HCT116 (cell line): ENCODE measurements at regions not wholly inside any gene's neighbourhood (a gene's known extent, or its start where the extent isn't known, plus 50 kb on each side); places are given as distances from the start of the nearest gene placed in this dataset.
"Not testable (repeated sequence)": the region's sequence is repeated elsewhere in the genome, so short reads cannot be mapped to it uniquely, and the experiment has no call there.

Source experiments
- ATAC-seq: fragments of 200-7000 bp; cut with Tn5 transposase; 2 replicates; pipeline ENCODE4 v1.9.1; 2020; ENCODE audit warnings: mild to moderate bottlenecking, moderate library complexity
- BruUV-seq: library from RNA; stranded (reverse); fragments of 400-500 nt; replicated peaks from 2 replicates; lab custom pipeline; 2021; lab: Mats Ljungman, UMichigan
- CTCF ChIA-PET: fragments of 300-600 bp; sonication (Branson Sonifier 250); formaldehyde crosslinking; loops from one replicate; lab custom pipeline; 2021; ENCODE audit warnings: antibody characterized with exemption; lab: Charles Lee
- POLR2A ChIA-PET: fragments of 300-600, 350-600 bp; sonication (Branson Sonifier 250); formaldehyde crosslinking; loops from one replicate; lab custom pipeline; 2021; ENCODE audit warnings: antibody characterized with exemption; lab: Charles Lee
- RAD21 ChIA-PET, 2 experiments: fragments of 300-600 bp; sonication (Branson Sonifier 250); formaldehyde crosslinking; loops; one replicate each; lab custom pipeline; 2023; ENCODE audit warnings: low total read pairs in 2 of 2; ENCODE audit not compliant: uncharacterized antibody in 2 of 2, unreplicated experiment in 2 of 2, low non-redundant PET in 1 of 2; lab: Charles Lee
- DNase-seq: peaks from one replicate; pipeline ENCODE4 v3.0.0-alpha.2; 2010; ENCODE audit warnings: low read depth, low spot score
- H2AFZ ChIP-seq: fragments of 200-600 bp; shearing (Covaris generic), sonication (generic); 2 replicates; pipeline ENCODE4 v1.6.1; 2017; ENCODE audit warnings: low read depth, mixed run types, mixed read lengths, antibody characterized with exemption, low read length; ENCODE audit not compliant: poor library complexity, severe bottlenecking
- H3K27ac ChIP-seq: 2 replicates; pipeline ENCODE4 v1.5.1; 2012; ENCODE audit warnings: low read depth, low read length
- H3K27me3 ChIP-seq: fragments of 200-600 bp; sonication (generic); 2 replicates; pipeline ENCODE4 v1.6.1; 2016; ENCODE audit warnings: mixed run types, low read length, mixed read lengths; ENCODE audit not compliant: insufficient read depth
- H3K36me3 ChIP-seq, 2 experiments: fragments of 200-500 bp in 1 of 2; fragments of 200-600 bp in 1 of 2; sonication (Bioruptor generic) in 1 of 2; sonication (generic) in 1 of 2; 2 replicates each; pipeline versions ENCODE4 v1.5.1 to v1.6.1; 2014 to 2016; ENCODE audit warnings: low read length in 2 of 2, inconsistent platforms in 1 of 2, mixed read lengths in 1 of 2, mixed run types in 1 of 2; ENCODE audit not compliant: insufficient read depth in 2 of 2, control insufficient read depth in 1 of 2
- H3K4me1 ChIP-seq, 2 experiments: fragments of 200-600 bp in 1 of 2; sonication (generic) in 1 of 2; 2 replicates each; pipeline versions ENCODE4 v1.5.1 to v1.6.1; 2012 to 2017; ENCODE audit warnings: low read length in 2 of 2, inconsistent platforms in 1 of 2, mild to moderate bottlenecking in 1 of 2, mixed read lengths in 1 of 2, mixed run types in 1 of 2, moderate library complexity in 1 of 2; ENCODE audit not compliant: insufficient read depth in 2 of 2, control insufficient read depth in 1 of 2
- H3K4me2 ChIP-seq: fragments of 200-600 bp; sonication (generic); 2 replicates; pipeline ENCODE4 v1.6.1; 2017; ENCODE audit warnings: mixed run types, low read length, mixed read lengths
- H3K4me3 ChIP-seq, 2 experiments: fragments of 200-600 bp in 1 of 2; sonication (generic) in 1 of 2; replicated peaks in 1 of 2; 2 replicates each; pipeline ENCODE4 v1.5.1; 2011 to 2016; ENCODE audit warnings: low read length in 2 of 2, control low read depth in 1 of 2, low read depth in 1 of 2, mild to moderate bottlenecking in 1 of 2, mixed read lengths in 1 of 2, mixed run types in 1 of 2
- H3K79me2 ChIP-seq: fragments of 200-600 bp; sonication (generic); 2 replicates; pipeline ENCODE4 v1.6.1; 2017; ENCODE audit warnings: mild to moderate bottlenecking, mixed run types, low read length, moderate library complexity, mixed read lengths; ENCODE audit not compliant: insufficient read depth
- H3K9ac ChIP-seq: fragments of 200-600 bp; sonication (generic); 2 replicates; pipeline ENCODE4 v1.6.1; 2016; ENCODE audit warnings: low read length, mixed read lengths
- H3K9me2 ChIP-seq: fragments of 200-600 bp; sonication (generic), shearing (Covaris generic); 2 replicates; pipeline ENCODE4 v1.6.1; 2017; ENCODE audit warnings: mixed run types, mild to moderate bottlenecking, moderate library complexity; ENCODE audit not compliant: insufficient read depth
- H3K9me3 ChIP-seq, 2 experiments: fragments of 200-500 bp in 1 of 2; fragments of 200-600 bp in 1 of 2; sonication (Bioruptor generic) in 1 of 2; sonication (generic) in 1 of 2; 2 replicates each; pipeline ENCODE4 v1.6.1; 2014 to 2017; ENCODE audit warnings: low read length in 2 of 2, mixed read lengths in 2 of 2, inconsistent platforms in 1 of 2, low read depth in 1 of 2, mild to moderate bottlenecking in 1 of 2, mixed run types in 1 of 2, moderate library complexity in 1 of 2; ENCODE audit not compliant: control insufficient read depth in 1 of 2, insufficient read depth in 1 of 2
- H4K20me1 ChIP-seq: fragments of 200-600 bp; sonication (generic), shearing (Covaris generic); 2 replicates; pipeline ENCODE4 v1.6.1; 2017; ENCODE audit warnings: mixed run types, mild to moderate bottlenecking, moderate library complexity; ENCODE audit not compliant: insufficient read depth
- ATF3 ChIP-seq: IDR thresholded peaks from 2 replicates; pipeline ENCODE4 v1.6.1; 2012
- CBX3 ChIP-seq: IDR thresholded peaks from 2 replicates; pipeline ENCODE4 v1.6.1; 2012; ENCODE audit warnings: low read depth
- CTCF ChIP-seq, 3 experiments: fragments of 200-600 bp in 1 of 3; sonication (generic) in 1 of 3; IDR thresholded peaks in 2 of 3; conservative IDR thresholded peaks in 1 of 3; 2 replicates each; pipeline ENCODE4 v1.5.1; 2012 to 2017; ENCODE audit warnings: low read depth in 2 of 3, low read length in 2 of 3, antibody characterized with exemption in 1 of 3, borderline replicate concordance in 1 of 3, control low read depth in 1 of 3, mild to moderate bottlenecking in 1 of 3, mixed read lengths in 1 of 3, mixed run types in 1 of 3, moderate library complexity in 1 of 3; ENCODE audit not compliant: insufficient read depth in 1 of 3
- EGR1 ChIP-seq: IDR thresholded peaks from 2 replicates; pipeline ENCODE4 v1.6.1; 2012; ENCODE audit warnings: low read depth
- EZH2 ChIP-seq: fragments of 200-600 bp; sonication (generic); IDR thresholded peaks from 2 replicates; pipeline ENCODE4 v1.6.1; 2017; ENCODE audit warnings: antibody characterized with exemption, mixed run types
- EZH2phosphoT487 ChIP-seq: fragments of 200-600 bp; IDR thresholded peaks from 2 replicates; pipeline ENCODE4 v1.6.1; 2018; ENCODE audit warnings: antibody characterized with exemption, borderline replicate concordance
- MAX ChIP-seq: IDR thresholded peaks from 2 replicates; pipeline ENCODE4 v1.6.1; 2012
- POLR2A ChIP-seq: IDR thresholded peaks from 2 replicates; pipeline ENCODE4 v1.7.0; 2011; ENCODE audit warnings: borderline replicate concordance; ENCODE audit not compliant: insufficient read depth, insufficient read length; ENCODE audit errors: extremely low read depth
- POLR2AphosphoS5 ChIP-seq: IDR thresholded peaks from 2 replicates; pipeline ENCODE4 v1.6.1; 2011; ENCODE audit warnings: mild to moderate bottlenecking, low read depth, low read length, moderate library complexity
- RAD21 ChIP-seq: IDR thresholded peaks from 2 replicates; pipeline ENCODE4 v1.6.1; 2012; ENCODE audit warnings: low read depth, mild to moderate bottlenecking
- SIN3A ChIP-seq: IDR thresholded peaks from 2 replicates; pipeline ENCODE4 v1.6.1; 2012; ENCODE audit warnings: low read depth
- SP1 ChIP-seq: IDR thresholded peaks from 2 replicates; pipeline ENCODE4 v1.6.1; 2012; ENCODE audit warnings: low read depth
- SRF ChIP-seq: IDR thresholded peaks from 2 replicates; pipeline ENCODE4 v1.6.1; 2012; ENCODE audit warnings: low read depth
- ZNF274 ChIP-seq: fragments of 200-500 bp; sonication (Bioruptor generic); IDR thresholded peaks from 2 replicates; pipeline ENCODE4 v1.6.1; 2014; ENCODE audit warnings: mild to moderate bottlenecking, low read depth, low read length, inconsistent platforms
- intact Hi-C: fragments of 100-400 bp; cut with micrococcal nuclease; formaldehyde crosslinking; loops from 2 replicates; pipeline ENCODE4 v1.10.0; 2022

GRCh38 chr7:35853194-35853593 is 52.3 kb downstream of the SEPTIN7 start:
- H3K27ac ChIP-seq, intact Hi-C loops, H3K36me3 ChIP-seq, H2AFZ ChIP-seq, RAD21 ChIA-PET, H3K4me2 ChIP-seq, POLR2A ChIA-PET, ATAC-seq, H3K4me1 ChIP-seq, H3K4me3 ChIP-seq, BruUV-seq, H3K27me3 ChIP-seq, DNase-seq, H3K9ac ChIP-seq, H3K9me2 ChIP-seq, CTCF ChIA-PET, H4K20me1 ChIP-seq, H3K9me3 ChIP-seq: not testable (repeated sequence)
- H3K79me2 ChIP-seq = peaks cover 95% of the 10 kb centered on the region

GRCh38 chr7:35854311-35854710 is 53.5 kb downstream of the SEPTIN7 start:
- Histone ChIP-seq H2AFZ (no peak overlapping the region), H3K4me3 (no peak overlapping the region), H3K9me3 (no peaks in the 10 kb centered on the region), H3K9me2 (no peaks in the 10 kb centered on the region), H4K20me1 (0 out of 2 replicates have a peak, but pooled peaks cover 9% of the 10 kb centered on the region), H3K27me3 (no peaks in the 10 kb centered on the region), H3K36me3 (0 out of 4 replicates have a peak, but pooled peaks cover 0 to 3% of the 10 kb centered on the region in 2 experiments), H3K9ac (no peak overlapping the region), H3K79me2 (peaks cover 94% of the 10 kb centered on the region)
- POLR2A ChIA-PET = no interaction called here
- DNase-seq = no peak
- CTCF ChIA-PET = no interaction called here
- intact Hi-C loops = no loop called here
- RAD21 ChIA-PET = no interaction called here
- TF ChIP-seq EZH2 (no peak), EZH2phosphoT487 (no peak)
- TF ChIP-seq, all 23 proteins: peak for 0
- no peak for ATAC-seq
- Histone ChIP-seq H3K4me1 (no peaks in the 10 kb centered on the region), H3K4me2 (no peak overlapping the region), H3K27ac (no peak overlapping the region)
- BruUV-seq = no TSS peak

GRCh38 chr7:35856175-35856574 is 55.3 kb downstream of the SEPTIN7 start:
- Histone ChIP-seq H3K9me2 (no peaks in the 10 kb centered on the region), H3K4me2 (no peak overlapping the region), H2AFZ (no peak overlapping the region), H3K9me3 (no peaks in the 10 kb centered on the region), H3K9ac (no peak overlapping the region), H3K4me3 (no peak overlapping the region), H3K27me3 (no peaks in the 10 kb centered on the region), H3K36me3 (0 out of 4 replicates have a peak, but pooled peaks cover 0 to 3% of the 10 kb centered on the region in 2 experiments), H3K27ac (no peak overlapping the region), H3K4me1 (no peaks in the 10 kb centered on the region), H3K79me2 (peaks cover 95% of the 10 kb centered on the region), H4K20me1 (0 out of 2 replicates have a peak, but pooled peaks cover 11% of the 10 kb centered on the region)
- ChIA-PET RAD21 (no interaction called here), POLR2A (no interaction called here), CTCF (no interaction called here)
- no peak for DNase-seq
- intact Hi-C loops = no loop called here
- no peak for ATAC-seq
- no TSS peak for BruUV-seq
- TF ChIP-seq ATF3 = no peak
- no peak for TF ChIP-seq SRF
- TF ChIP-seq MAX = no peak
- TF ChIP-seq POLR2AphosphoS5 = no peak
- TF ChIP-seq CTCF (IDR thresholded peaks at IDR 0.05 in 2 of 3, conservative IDR thresholded peaks at IDR 0.05 in 1 of 3; ENCODE audit: borderline replicate concordance in 1 of 3, insufficient read depth in 1 of 3, low read depth in 2 of 3, low read length in 2 of 3) = no peak
- no peak for TF ChIP-seq POLR2A
- no peak for TF ChIP-seq RAD21
- no peak for TF ChIP-seq EGR1
- TF ChIP-seq CBX3 = no peak
- TF ChIP-seq SP1 = no peak
- no peak for TF ChIP-seq ZNF274
- TF ChIP-seq SIN3A = no peak
